ENCODE measurements at regions not wholly inside any gene's neighbourhood (a gene's known extent, or its start where the extent isn't known, plus 50 kb on each side); places are given as distances from the start of the nearest gene placed in this dataset.

GRCh38 chr12:94031763-94032162 is 116.6 kb upstream of the PLXNC1 start:
- DNase-seq (ENCODE audit: low read depth) = no peak

- no peak for DNase-seq (ENCODE audit: low read depth)
These were observed 116.0 kb upstream of the PLXNC1 start for GRCh38 chr12:94032368-94032767.

GRCh38 chr12:94033101-94033500 is 115.3 kb upstream of the PLXNC1 start:
- no peak for DNase-seq (ENCODE audit: low read depth)

- DNase-seq (ENCODE audit: low read depth) = no peak
These were observed 114.6 kb upstream of the PLXNC1 start for GRCh38 chr12:94033784-94034183.

- DNase-seq (ENCODE audit: low read depth) = no peak
These were observed 110.9 kb upstream of the PLXNC1 start for GRCh38 chr12:94037444-94037843.

GRCh38 chr12:94038605-94039004 is 109.8 kb upstream of the PLXNC1 start:
- no peak for DNase-seq (ENCODE audit: low read depth)

- DNase-seq (ENCODE audit: low read depth) = no peak
These were observed 109.1 kb upstream of the PLXNC1 start for GRCh38 chr12:94039199-94039840.

- no peak for DNase-seq (ENCODE audit: low read depth)
These were observed 108.5 kb upstream of the PLXNC1 start for GRCh38 chr12:94039914-94040313.

- no peak for DNase-seq (ENCODE audit: low read depth)
These were observed 106.5 kb upstream of the PLXNC1 start for GRCh38 chr12:94041850-94042249.

GRCh38 chr12:94042321-94042720 is 106.1 kb upstream of the PLXNC1 start:
- DNase-seq (ENCODE audit: low read depth) = no peak

GRCh38 chr12:94046626-94047410 is 101.6 kb upstream of the PLXNC1 start:
- DNase-seq (ENCODE audit: low read depth) = peak; percentile 74

GRCh38 chr12:94047781-94048567 is 100.4 kb upstream of the PLXNC1 start:
- no peak for DNase-seq (ENCODE audit: low read depth)

GRCh38 chr12:94048757-94049156 is 99.6 kb upstream of the PLXNC1 start:
- no peak for DNase-seq (ENCODE audit: low read depth)

GRCh38 chr12:94049718-94050117 is 98.7 kb upstream of the PLXNC1 start:
- no peak for DNase-seq (ENCODE audit: low read depth)

GRCh38 chr12:94053676-94054075 is 94.7 kb upstream of the PLXNC1 start:
- DNase-seq (ENCODE audit: low read depth) = no peak

GRCh38 chr12:94055528-94055927 is 92.8 kb upstream of the PLXNC1 start:
- no peak for DNase-seq (ENCODE audit: low read depth)

GRCh38 chr12:94056419-94057158 is 91.8 kb upstream of the PLXNC1 start:
- no peak for DNase-seq (ENCODE audit: low read depth)

- DNase-seq (ENCODE audit: low read depth) = no peak
These were observed 90.9 kb upstream of the PLXNC1 start for GRCh38 chr12:94057262-94058151.

GRCh38 chr12:94059394-94060368 is 88.7 kb upstream of the PLXNC1 start:
- no peak for DNase-seq (ENCODE audit: low read depth)

- no peak for DNase-seq (ENCODE audit: low read depth)
These were observed 86.2 kb upstream of the PLXNC1 start for GRCh38 chr12:94062194-94062593.
